Activated naive CD8-positive, alpha-beta T cell treated with anti-CD3 and anti-CD28 coated beads, Interleukin-2, amount 50 U/mL, for 16 hours (primary cell): ENCODE measurements at regions not wholly inside any gene's neighbourhood (a gene's known extent, or its start where the extent isn't known, plus 50 kb on each side); places are given as distances from the start of the nearest gene placed in this dataset.
"Not testable (repeated sequence)": the region's sequence is repeated elsewhere in the genome, so short reads cannot be mapped to it uniquely, and the experiment has no call there.

Experiments
- DNase-seq: peaks from one replicate; pipeline ENCODE4 v3.0.0-alpha.2; 2020; ENCODE audit warnings: low read depth, low spot score

GRCh38 chr1:166695115-166695514 is 144.2 kb upstream of the POGK start:
- DNase-seq: no peak

- DNase-seq: not testable (repeated sequence)
These were observed 143.4 kb upstream of the POGK start for GRCh38 chr1:166695834-166696233.

GRCh38 chr1:166698771-166699170 is 140.5 kb upstream of the POGK start:
- DNase-seq: no peak

GRCh38 chr1:166699613-166700012 is 139.7 kb upstream of the POGK start:
- no peak for DNase-seq

GRCh38 chr1:166700696-166701095 is 138.6 kb upstream of the POGK start:
- no peak for DNase-seq

- DNase-seq: no peak
These were observed 137.6 kb upstream of the POGK start for GRCh38 chr1:166701603-166702100.

- no peak for DNase-seq
These were observed 136.1 kb upstream of the POGK start for GRCh38 chr1:166703141-166703540.

- no peak for DNase-seq
These were observed 135.4 kb upstream of the POGK start for GRCh38 chr1:166703726-166704462.

GRCh38 chr1:166705376-166706289 is 133.6 kb upstream of the POGK start:
- DNase-seq: no peak

GRCh38 chr1:166716620-166717019 is 122.7 kb upstream of the POGK start:
- no peak for DNase-seq

GRCh38 chr1:166721145-166721544 is 118.1 kb upstream of the POGK start:
- no peak for DNase-seq

GRCh38 chr1:166730299-166730888 is 108.9 kb upstream of the POGK start:
- no peak for DNase-seq

- no peak for DNase-seq
These were observed 101.1 kb upstream of the POGK start for GRCh38 chr1:166738140-166738539.

GRCh38 chr1:166738873-166739272 is 100.4 kb upstream of the POGK start:
- no peak for DNase-seq

GRCh38 chr1:166740668-166741276 is 98.5 kb upstream of the POGK start:
- DNase-seq: no peak

GRCh38 chr1:166763318-166763717 is 76.0 kb upstream of the POGK start:
- DNase-seq: no peak

GRCh38 chr1:166766942-166767341 is 72.3 kb upstream of the POGK start:
- no peak for DNase-seq

GRCh38 chr1:166784646-166785045 is 54.6 kb upstream of the POGK start:
- not testable (repeated sequence) for DNase-seq

- no peak for DNase-seq
These were observed 53.3 kb upstream of the POGK start for GRCh38 chr1:166785987-166786386.

GRCh38 chr1:166789286-166789685 is 50.0 kb upstream of the POGK start:
- DNase-seq: no peak
